Osteoblast (primary cell): ENCODE measurements at regions not wholly inside any gene's neighbourhood (a gene's known extent, or its start where the extent isn't known, plus 50 kb on each side); places are given as distances from the start of the nearest gene placed in this dataset.

Experiments
- DNase-seq: peaks from one replicate; pipeline ENCODE4 v3.0.0; 2011; ENCODE audit warnings: low spot score, mixed read lengths; ENCODE audit not compliant: insufficient read length; ENCODE audit errors: missing footprints
- H2AFZ ChIP-seq: 2 replicates; pipeline ENCODE4 v1.6.0; 2011; ENCODE audit warnings: mild to moderate bottlenecking, low read length
- H3K27ac ChIP-seq: 2 replicates; pipeline ENCODE4 v1.5.1; 2011; ENCODE audit warnings: mild to moderate bottlenecking, low read depth, low read length, moderate library complexity
- H3K27me3 ChIP-seq: 2 replicates; pipeline ENCODE4 v1.6.0; 2012; ENCODE audit warnings: mild to moderate bottlenecking, control low read depth, inconsistent platforms, low read length, moderate library complexity; ENCODE audit not compliant: insufficient read depth
- H3K36me3 ChIP-seq: 2 replicates; pipeline ENCODE4 v1.5.1; 2011; ENCODE audit warnings: mild to moderate bottlenecking, low read length, control low read depth, moderate library complexity; ENCODE audit not compliant: insufficient read depth
- H3K4me1 ChIP-seq: 2 replicates; pipeline ENCODE4 v1.5.1; 2011; ENCODE audit warnings: mild to moderate bottlenecking, low read length, control low read depth, moderate library complexity; ENCODE audit not compliant: insufficient read depth
- H3K4me2 ChIP-seq: 2 replicates; pipeline ENCODE4 v1.6.0; 2011; ENCODE audit warnings: mild to moderate bottlenecking, low read length; ENCODE audit not compliant: insufficient read depth
- H3K4me3 ChIP-seq: fragments of 200-600 bp; sonication (generic); 3 replicates; pipeline ENCODE4 v1.5.1; 2012; ENCODE audit warnings: mild to moderate bottlenecking, low read length, inconsistent platforms; ENCODE audit not compliant: insufficient read depth
- H3K79me2 ChIP-seq: 2 replicates; pipeline ENCODE4 v1.6.0; 2012; ENCODE audit warnings: mild to moderate bottlenecking, low read length, control low read depth, inconsistent platforms; ENCODE audit not compliant: insufficient read depth
- H3K9me3 ChIP-seq: 2 replicates; pipeline ENCODE4 v1.5.1; 2011; ENCODE audit warnings: low read depth, low read length, control low read depth
- H4K20me1 ChIP-seq: 2 replicates; pipeline ENCODE4 v1.6.0; 2012; ENCODE audit warnings: mild to moderate bottlenecking, low read length, control low read depth; ENCODE audit not compliant: insufficient read depth
- CTCF ChIP-seq: IDR thresholded peaks from 2 replicates; pipeline ENCODE4 v1.5.1; 2011; ENCODE audit warnings: mild to moderate bottlenecking, low read depth, low read length, moderate library complexity; ENCODE audit errors: extremely low read depth

- no peaks in the 10 kb centered on the region for H3K36me3 ChIP-seq
- H2AFZ ChIP-seq = no peak overlapping the region
- no peaks in the 10 kb centered on the region for H3K27me3 ChIP-seq
- DNase-seq = no peak
- H4K20me1 ChIP-seq = no peaks in the 10 kb centered on the region
- no peak overlapping the region for H3K27ac ChIP-seq
- H3K9me3 ChIP-seq = no peaks in the 10 kb centered on the region
- no peak for TF ChIP-seq CTCF
- H3K4me1 ChIP-seq = no peaks in the 10 kb centered on the region
- H3K79me2 ChIP-seq = no peaks in the 10 kb centered on the region
- no peak overlapping the region for H3K4me3 ChIP-seq
- no peak overlapping the region for H3K4me2 ChIP-seq
Observed at GRCh38 chr1:101162736-101163735, 73.8 kb upstream of the S1PR1 start.

DNA sequence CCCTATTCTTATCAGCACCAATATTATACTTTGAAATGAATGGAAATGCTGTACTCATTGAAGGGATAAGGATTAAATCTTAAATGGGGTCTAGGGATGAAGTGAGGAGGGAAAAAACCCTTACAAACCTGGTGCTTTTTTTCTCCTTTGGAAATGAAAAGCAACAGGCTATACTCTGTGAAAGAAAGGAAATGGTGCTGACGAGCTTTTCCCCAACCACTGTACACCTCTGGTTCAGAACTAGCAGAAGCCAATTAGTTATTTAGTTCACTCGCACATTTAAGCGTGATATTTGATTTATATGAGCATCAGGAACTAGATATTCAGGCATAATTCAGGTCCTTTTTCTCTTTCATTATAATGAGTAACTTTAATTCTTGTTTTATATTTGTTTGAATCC lies 74.5 kb upstream of the S1PR1 start:
- H3K79me2 ChIP-seq = no peaks in the 10 kb centered on the region

GRCh38 chr1:101161619-101162018 lies 75.2 kb upstream of the S1PR1 start:
- H3K36me3 ChIP-seq = no peaks in the 10 kb centered on the region
- H3K27me3 ChIP-seq = no peaks in the 10 kb centered on the region
- DNase-seq = no peak
- no peaks in the 10 kb centered on the region for H3K4me1 ChIP-seq
- TF ChIP-seq CTCF = no peak
- H3K9me3 ChIP-seq = no peaks in the 10 kb centered on the region
- no peak overlapping the region for H3K4me3 ChIP-seq
- H2AFZ ChIP-seq = no peak overlapping the region
- no peaks in the 10 kb centered on the region for H4K20me1 ChIP-seq
- H3K4me2 ChIP-seq = no peak overlapping the region
- H3K79me2 ChIP-seq = no peaks in the 10 kb centered on the region
- no peak overlapping the region for H3K27ac ChIP-seq

More for the DNA sequence above, 74.5 kb upstream of the S1PR1 start:
- Histone ChIP-seq H3K4me3 (no peak overlapping the region), H3K4me1 (no peaks in the 10 kb centered on the region), H4K20me1 (no peaks in the 10 kb centered on the region), H3K4me2 (no peak overlapping the region), H3K27me3 (no peaks in the 10 kb centered on the region), H3K27ac (no peak overlapping the region), H3K9me3 (no peaks in the 10 kb centered on the region), H2AFZ (no peak overlapping the region), H3K36me3 (no peaks in the 10 kb centered on the region)
- TF ChIP-seq CTCF = no peak
- DNase-seq = no peak

DNA sequence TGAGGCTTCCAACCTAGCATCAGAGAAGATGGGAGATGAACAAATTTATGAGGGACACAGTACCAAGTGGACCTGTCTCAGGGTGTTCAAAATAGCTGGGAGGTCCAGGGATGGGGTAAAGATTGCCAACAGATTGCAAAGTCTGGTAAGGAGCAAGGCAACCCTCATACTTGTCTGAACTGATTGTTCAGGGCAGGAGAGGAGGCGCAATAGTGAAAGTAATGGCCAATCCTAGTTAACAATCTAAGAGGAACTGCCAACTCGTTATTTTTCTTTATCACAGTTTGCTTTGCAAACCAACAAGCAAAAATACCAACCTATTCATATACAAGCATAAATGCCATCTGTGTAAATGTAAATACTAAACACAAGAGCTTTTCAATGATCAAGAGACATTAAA lies 78.4 kb upstream of the S1PR1 start:
- no peaks in the 10 kb centered on the region for H3K9me3 ChIP-seq
- no peak overlapping the region for H3K4me3 ChIP-seq
- H4K20me1 ChIP-seq = no peaks in the 10 kb centered on the region
- H2AFZ ChIP-seq = no peak overlapping the region
- no peaks in the 10 kb centered on the region for H3K79me2 ChIP-seq
- no peaks in the 10 kb centered on the region for H3K36me3 ChIP-seq
- H3K27me3 ChIP-seq = no peaks in the 10 kb centered on the region
- H3K27ac ChIP-seq = no peak overlapping the region
- no peak overlapping the region for H3K4me2 ChIP-seq
- TF ChIP-seq CTCF = no peak
- DNase-seq = no peak
- H3K4me1 ChIP-seq = no peaks in the 10 kb centered on the region
